RWPE1 (cell line): ENCODE measurements at regions not wholly inside any gene's neighbourhood (a gene's known extent, or its start where the extent isn't known, plus 50 kb on each side); places are given as distances from the start of the nearest gene placed in this dataset.

Source experiments
- CTCF ChIA-PET: fragments of 350-600 bp; sonication (Branson Sonifier 250); formaldehyde crosslinking; extraction: SDS; loops from one replicate; lab custom pipeline; 2021; lab: Yijun Ruan, JAX
- POLR2A ChIA-PET: fragments of 400-600 bp; formaldehyde crosslinking; extraction: SDS; loops from one replicate; lab custom pipeline; 2020; ENCODE audit warnings: antibody characterized with exemption; ENCODE audit not compliant: low non-redundant PET; lab: Yijun Ruan, JAX
- DNase-seq: peaks from one replicate; pipeline ENCODE4 v3.0.0; 2012; ENCODE audit warnings: low spot score
- H3K27ac ChIP-seq: fragments of 450-650 bp; 2 replicates; pipeline ENCODE4 v1.5.1; 2017
- CTCF ChIP-seq: fragments of 450-650 bp; conservative IDR thresholded peaks from 2 replicates; pipeline ENCODE4 v1.5.1; 2017; ENCODE audit warnings: low read depth, mild to moderate bottlenecking

GRCh38 chr10:78377356-78377755, 343.7 kb downstream of the RPS24 start:
- TF ChIP-seq CTCF: no peak
- CTCF ChIA-PET: interaction anchor here (0.5 kb wide), 1 partner anchor 294 kb away, joined by 3 read pairs; no protein-coding TSS in a partner anchor
- H3K27ac ChIP-seq: no peak overlapping the region
- POLR2A ChIA-PET: no interaction called here
- no peak for DNase-seq

DNA sequence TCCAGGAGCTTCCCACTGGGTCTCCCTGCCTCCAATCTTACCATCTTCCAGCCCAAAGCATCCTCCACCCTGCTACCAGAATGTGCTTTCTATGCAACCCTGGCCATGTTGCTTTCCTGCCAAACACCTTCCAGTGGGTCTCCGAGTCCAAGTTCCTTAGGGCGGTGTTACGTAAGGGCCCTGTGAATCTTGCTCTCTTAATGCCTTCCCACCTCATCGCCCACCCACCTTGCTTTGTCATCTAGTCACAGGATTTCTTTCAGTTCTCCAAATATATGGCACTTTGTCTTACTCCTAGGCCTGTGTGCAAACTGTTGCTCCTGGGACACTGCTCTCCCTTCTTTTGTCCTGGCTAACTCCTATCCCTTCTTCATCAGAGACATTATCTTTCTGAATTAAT, 344.5 kb downstream of the RPS24 start:
- POLR2A ChIA-PET: no interaction called here
- no peak overlapping the region for H3K27ac ChIP-seq
- CTCF ChIA-PET: interaction anchor here (0.5 to 1.2 kb wide), 2 partner anchors 25 to 294 kb away, joined by 3 to 4 read pairs; no protein-coding TSS in a partner anchor
- no peak for DNase-seq
- no peak for TF ChIP-seq CTCF

DNA sequence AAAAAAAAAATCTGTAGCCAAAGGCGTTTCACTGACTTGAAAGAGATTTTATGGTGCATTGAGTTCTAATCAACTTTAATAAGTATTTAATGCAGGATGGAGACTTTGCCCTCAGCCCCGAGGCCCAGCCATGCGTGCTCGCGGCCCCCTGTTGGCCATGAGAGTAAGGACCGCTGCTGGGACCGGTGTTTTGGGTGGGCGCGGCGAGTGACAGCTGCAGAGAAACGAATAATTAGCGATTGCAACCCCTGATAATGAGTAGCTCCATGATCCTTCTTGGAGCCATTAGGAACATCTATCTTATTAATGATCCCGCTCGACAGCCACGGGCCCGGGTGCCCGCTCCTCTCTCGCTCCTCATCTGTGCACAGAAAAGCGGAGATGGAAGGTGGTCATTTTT, 347.4 kb downstream of the RPS24 start:
- CTCF ChIA-PET: interaction anchor here (0.7 kb wide), 1 partner anchor 17 kb away, joined by 3 read pairs; no protein-coding TSS in a partner anchor
- no peak for TF ChIP-seq CTCF
- DNase-seq: no peak
- POLR2A ChIA-PET: no interaction called here
- H3K27ac ChIP-seq: no peak overlapping the region

DNA sequence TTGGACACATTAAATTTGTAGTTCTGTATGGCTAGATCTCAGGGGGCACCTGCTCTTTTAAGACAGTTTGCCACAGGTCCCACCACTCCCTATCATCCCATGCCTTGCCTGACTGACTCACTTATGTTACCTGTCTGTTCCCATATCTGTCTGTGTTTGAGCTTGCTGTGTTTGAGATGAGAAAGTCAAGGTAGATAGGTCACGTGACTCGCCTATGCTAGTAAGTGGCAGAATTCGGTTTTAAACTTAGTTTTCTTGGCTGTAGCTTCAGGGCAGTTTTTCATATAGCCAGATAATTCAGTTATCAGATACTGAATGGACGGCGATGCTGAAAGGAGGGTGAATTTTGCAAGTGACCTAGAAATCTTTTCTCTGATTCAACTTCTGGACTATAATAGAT, 348.4 kb downstream of the RPS24 start:
- H3K27ac ChIP-seq: no peak overlapping the region
- ChIA-PET POLR2A (no interaction called here), CTCF (no interaction called here)
- no peak for TF ChIP-seq CTCF
- no peak for DNase-seq

DNA sequence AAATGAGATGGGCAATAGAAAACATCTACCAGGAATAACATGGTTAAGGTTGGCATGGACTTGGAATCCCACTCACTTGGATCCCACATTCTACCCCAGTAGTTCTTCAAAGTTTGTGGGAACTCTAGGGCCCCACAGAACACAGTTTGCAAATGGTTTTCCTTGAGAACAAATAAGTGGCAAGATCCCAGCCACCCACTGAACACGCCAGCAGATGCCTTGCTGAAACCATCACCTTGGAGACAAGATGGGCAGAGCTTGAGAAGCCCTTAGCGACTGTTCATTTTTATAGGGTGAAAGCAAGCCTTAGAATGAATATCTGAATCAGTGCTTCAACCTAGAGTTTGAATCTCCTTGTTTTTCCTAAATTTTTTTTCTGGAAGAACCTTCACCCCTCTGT, 349.1 kb downstream of the RPS24 start:
- ChIA-PET CTCF (no interaction called here), POLR2A (no interaction called here)
- TF ChIP-seq CTCF: no peak
- DNase-seq: no peak
- no peak overlapping the region for H3K27ac ChIP-seq

DNA sequence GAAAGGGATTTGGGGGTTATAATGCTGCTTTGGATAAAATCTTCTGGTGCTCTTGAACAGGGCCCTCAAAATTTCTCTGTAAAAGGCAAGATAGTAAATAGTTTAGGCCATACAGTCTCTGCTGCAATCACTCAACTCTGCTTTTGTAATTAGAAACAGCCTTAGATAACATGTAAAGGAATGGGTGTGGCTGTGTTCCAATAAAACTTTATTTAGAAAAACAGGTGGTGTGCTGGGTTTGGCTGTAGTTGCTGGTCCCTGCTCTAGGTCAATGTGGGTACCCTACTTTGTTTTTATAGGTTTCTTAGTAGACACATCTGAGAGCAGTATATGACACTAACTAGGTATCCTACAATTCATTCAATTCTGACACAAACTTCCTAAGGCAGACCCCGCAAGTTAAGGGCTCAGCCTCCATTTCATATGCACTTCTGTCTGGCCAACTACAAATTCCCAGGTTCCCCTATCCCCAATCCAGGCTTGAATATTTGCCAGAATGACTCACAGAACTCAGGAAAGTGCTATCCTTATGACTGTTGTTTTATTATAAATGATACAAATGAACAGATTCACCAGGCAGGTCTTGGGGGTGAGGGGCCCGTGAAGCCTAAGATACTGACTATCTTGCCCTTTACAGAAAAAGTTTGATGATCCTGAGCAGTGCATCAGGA, 349.9 kb downstream of the RPS24 start:
- H3K27ac ChIP-seq: no peak overlapping the region
- no peak for TF ChIP-seq CTCF
- no peak for DNase-seq
- ChIA-PET POLR2A (no interaction called here), CTCF (no interaction called here)
